GM19025 (cell line): ENCODE measurements at regions not wholly inside any gene's neighbourhood (a gene's known extent, or its start where the extent isn't known, plus 50 kb on each side); places are given as distances from the start of the nearest gene placed in this dataset.

Experiments used
- ATAC-seq: cut with Tn5 transposase; IDR thresholded peaks from one replicate; pipeline ENCODE4 v1.9.1; 2021; ENCODE audit warnings: mild to moderate bottlenecking, low read depth, moderate library complexity; ENCODE audit not compliant: unreplicated experiment

DNA sequence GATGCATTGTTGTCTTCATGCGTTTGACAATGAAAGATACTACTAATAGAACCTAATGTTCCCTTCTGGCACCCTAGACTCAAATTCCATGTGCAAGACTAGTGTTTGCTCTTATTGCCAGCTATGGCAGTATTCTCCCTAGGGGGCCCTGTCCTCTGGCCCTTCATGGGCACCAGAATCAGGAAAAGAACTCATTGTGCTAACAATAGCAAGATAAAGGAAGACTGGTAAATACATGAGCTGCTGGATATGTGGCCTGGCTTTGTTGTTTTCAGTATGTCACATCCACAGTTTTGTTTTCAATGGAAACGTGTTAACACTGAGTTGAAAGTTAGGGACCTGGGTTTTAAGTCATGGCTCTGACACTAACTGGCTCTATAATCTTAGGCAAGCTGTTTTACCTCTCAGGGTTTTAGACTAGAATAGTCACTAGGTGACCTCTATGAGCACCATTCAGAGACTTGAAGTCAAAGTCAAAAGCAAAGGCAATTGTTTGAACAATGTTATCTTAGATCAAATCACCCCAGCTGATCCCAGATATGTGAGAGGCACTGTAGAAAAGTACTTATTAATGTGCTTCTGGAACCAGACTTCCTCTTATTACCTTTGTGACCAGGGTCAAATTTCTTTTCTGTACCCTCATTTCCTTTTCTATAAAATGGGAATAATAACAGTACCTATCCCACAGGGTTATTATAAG is 253.7 kb upstream of the DIAPH2 start:
- ATAC-seq = no peak

DNA sequence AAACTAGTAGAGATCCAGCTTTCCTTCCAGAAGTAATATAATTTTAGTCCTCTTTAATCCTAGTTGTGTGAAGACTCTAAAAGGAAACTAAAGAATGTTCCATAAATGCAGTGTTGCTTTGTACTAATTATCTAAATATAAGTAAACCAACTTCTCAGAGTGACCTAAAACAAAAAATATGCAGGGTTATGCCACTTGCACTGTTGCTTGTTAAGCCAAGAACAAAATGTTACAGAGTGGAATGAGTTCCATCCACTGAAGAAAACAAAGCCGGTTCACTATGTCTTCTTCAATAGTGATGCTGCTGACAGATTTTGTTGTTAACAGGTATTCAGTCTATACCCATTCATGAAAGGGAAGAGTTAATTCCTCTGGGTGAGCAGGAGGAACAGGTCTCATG is 252.0 kb upstream of the DIAPH2 start:
- no peak for ATAC-seq

DNA sequence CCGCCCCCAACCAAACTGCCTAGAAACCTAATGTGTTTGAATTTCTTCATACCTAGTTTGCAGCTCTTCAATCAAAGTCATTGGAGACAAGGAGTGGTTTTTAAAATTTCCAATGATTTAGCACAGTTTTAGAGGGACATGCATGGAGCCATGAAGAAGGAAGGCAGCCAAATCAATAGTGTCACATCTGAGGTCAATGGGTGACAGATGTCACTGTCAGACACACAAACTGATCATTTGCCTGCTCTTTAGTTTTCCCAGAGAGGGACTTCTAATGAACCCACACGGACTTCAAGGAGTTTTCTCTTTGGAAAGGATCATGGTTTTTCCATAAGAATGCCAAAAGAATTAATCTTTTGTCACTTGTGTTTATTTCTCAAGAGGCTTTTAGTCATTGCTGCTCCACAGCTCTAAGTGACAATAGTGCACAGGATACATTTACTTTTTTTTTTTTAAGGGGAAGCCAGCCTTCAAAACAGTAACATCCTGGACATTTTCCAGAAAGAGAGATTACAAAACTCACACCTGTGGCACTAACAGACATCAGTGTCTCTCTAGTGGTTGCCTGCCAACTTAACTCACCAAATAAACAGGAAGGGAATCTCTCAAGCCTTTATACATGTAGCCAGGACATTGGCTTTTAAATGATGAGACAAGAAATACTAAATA is 251.1 kb upstream of the DIAPH2 start:
- ATAC-seq = no peak

DNA sequence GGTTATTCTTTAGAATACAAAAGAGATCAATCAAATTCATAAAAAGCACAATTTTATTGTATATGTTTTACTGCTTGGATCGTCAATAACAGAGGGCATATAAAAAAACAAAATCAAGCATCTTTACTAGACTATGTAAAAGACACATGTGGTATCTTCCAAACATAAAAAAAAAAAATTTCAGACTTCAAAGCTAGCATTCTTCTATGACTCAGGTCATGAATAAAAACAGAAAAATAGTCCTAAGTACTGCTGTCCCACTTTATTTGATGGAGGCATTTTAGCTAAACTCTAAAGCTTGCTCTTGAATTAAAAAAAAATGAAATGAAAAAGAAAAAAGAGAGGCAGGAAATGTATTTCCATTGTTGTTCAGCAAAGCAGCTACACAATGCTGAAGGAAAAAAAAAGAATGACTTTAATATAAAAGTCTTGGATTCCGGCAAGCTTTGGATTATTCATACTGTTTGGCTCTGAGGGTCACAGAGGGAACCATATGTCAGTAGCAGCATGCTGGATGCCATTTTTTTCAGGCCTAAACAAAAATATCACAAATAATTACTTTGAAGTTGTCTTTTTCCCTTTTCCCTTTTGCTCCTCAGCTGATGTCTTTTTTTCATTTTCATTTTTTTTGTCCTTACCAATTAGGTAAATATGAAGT is 249.1 kb upstream of the DIAPH2 start:
- ATAC-seq = no peak

DNA sequence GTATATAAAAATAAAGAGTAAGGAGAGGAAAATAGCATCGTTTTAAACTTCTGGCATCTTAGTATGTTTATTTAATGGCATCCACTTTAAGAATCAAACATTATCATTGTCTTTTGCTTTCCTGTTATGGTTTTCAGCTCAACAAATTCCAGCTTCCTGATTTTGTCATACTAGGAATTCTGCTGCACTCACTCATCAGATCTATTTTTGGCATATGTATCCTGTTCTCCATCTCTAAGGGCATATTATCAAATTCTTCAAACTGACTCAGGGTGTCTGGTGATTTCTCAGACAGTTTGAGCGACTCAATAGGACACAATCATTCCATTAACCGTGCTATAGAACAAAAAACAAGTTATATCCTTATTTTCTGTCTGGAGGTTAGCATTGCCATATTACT is 248.5 kb upstream of the DIAPH2 start:
- ATAC-seq = no peak

DNA sequence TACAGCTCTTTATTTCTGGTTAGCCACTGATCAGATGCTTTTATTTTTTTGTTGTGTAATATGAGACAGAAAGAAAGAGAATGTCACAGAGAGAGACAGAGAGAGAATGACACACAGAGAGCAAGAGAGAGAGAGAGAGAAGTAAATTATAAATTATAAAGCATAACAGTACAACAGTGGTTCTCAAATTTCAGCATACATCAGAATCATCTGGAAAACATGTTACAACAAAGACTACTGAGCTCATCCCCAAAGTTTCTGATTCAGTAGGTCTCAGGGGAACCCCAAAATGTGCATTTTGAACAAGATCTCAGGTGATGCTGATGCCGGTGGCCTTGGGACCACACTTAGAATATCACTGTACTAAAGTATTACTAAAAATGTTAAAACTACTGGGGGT is 245.8 kb upstream of the DIAPH2 start:
- ATAC-seq = no peak

DNA sequence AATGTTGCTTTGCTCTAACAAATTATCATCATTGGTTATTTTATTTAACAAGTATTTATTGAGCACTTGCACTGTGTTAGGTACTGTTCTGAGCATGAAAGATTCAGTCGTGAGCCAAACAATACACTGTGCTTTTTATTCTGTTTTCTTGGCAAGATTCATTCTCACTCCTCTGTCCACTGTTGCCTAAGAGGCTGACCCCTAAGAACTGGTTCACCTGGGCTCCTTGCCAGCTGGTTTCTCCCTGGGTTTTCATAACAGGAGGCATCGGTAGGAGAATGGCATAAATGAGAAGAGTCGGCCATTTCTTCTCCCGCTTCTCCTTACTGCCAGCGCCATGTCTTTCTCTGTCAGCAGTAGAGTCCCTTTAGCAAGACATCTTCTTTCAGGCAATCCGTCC is 243.7 kb upstream of the DIAPH2 start:
- ATAC-seq = no peak

DNA sequence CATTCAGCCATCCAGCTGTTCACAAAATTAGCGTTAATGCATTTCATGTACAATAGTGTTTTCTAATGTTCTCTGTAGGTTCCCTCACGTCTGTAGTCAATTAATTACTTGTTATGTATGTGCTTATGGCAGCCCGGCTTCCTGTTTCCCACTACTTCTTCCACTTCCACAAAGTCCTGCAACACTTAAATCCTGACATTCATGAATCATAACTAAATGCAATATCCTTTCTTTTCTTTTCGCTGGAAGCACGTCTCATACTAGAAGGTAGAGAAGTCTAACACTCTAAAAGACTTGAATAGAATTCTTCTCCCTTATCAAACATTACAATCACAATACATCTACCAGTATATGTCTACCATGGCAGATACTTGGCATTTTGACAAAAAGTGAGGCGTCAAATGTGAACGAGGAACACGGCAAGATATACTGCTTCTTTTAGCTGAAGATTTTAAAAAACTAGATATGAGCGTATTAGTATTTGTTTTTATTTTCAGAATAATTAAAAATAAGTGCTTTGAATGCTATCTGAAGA is 239.0 kb upstream of the DIAPH2 start:
- ATAC-seq = no peak

DNA sequence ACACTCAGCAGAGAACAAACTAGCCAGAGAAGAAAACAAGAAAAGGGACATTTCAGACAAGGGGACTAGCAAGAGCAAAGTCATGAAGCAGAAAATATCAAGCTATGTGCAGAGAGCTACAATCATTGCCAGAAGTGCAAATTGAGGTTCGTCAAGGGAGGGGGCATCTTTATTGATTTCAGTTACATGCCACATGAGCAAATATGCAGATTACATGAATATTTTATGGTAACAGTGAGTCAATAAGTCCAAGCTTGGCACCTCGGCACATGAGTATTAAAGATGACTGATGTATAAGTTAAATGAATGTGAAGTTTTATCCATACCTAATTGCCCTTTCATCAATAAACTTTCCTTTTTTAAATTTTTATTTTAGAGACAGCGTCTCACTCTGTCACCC is 238.1 kb upstream of the DIAPH2 start:
- no peak for ATAC-seq

DNA sequence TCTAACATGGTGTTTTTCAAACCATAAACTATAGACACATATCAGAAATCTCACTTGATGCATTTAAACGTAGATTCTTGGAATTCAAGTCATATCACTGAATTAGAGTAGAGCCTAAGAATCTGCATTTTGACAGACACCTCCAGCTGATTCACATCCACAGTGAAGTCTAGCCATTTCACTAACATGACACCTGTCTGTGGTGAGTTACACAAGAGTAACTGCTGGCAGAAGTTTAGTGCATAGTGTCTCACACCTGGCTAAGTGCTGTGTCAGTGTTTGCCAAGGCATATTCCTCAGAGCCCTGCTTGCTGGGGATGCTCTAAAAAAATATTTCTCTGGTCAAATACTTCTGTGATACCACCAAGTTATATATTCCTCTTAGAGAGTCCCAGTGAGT is 237.5 kb upstream of the DIAPH2 start:
- ATAC-seq = no peak

DNA sequence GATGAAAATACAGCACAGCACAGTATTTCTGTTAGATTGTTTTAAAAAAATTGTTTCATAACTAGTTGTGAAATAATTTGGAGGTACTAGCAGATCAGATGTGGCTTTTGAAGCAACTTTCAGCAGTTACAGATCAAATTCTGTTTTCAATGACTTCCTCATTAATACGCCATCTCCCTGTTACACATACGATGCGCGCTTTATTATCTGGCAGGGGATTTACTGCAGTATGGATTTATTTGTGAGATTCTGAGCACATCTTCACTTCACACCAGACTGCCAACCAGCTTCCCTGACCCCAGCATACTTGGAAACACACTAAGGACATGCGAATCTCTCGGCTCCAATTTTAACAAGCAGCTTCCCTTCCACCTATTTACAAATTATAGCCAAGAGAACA is 235.5 kb upstream of the DIAPH2 start:
- ATAC-seq = no peak

DNA sequence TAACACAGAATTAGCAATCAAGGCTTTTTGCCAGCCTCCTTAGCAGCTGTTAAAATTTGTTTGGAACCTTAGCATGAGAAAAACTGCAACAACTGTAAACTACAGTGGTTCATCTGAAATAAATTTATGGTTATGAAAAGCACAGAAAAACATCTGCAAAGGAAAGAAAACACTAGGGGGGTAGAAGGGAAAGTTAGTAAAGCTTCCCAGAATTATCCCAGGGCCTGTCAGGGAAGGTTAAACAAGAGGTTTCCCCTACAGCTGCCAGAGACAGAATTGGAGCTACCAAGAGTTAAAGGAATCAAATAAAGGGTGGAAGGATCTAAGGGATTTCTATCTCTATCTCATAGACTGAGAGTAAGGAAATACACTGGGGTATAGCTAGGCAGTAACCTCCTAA is 234.7 kb upstream of the DIAPH2 start:
- ATAC-seq = no peak

DNA sequence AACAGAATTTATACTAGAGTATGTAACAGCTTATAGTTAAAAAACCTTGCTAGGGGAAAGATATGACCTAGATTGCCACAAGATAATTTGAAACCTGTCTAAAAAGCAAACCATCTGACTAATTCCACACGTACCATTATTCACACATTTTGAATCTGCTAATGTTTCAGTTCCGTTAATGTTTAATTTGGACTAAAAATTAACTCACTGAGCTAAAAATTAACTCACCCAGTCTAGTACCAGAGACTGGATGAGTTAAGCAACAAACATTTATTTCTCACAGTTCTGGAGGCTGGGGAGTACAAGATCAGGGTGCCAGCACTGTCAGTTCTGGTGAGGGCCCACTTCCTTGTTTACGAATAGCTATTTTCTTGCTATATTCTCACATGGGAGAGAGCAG is 231.5 kb upstream of the DIAPH2 start:
- ATAC-seq = peak; percentile 77

DNA sequence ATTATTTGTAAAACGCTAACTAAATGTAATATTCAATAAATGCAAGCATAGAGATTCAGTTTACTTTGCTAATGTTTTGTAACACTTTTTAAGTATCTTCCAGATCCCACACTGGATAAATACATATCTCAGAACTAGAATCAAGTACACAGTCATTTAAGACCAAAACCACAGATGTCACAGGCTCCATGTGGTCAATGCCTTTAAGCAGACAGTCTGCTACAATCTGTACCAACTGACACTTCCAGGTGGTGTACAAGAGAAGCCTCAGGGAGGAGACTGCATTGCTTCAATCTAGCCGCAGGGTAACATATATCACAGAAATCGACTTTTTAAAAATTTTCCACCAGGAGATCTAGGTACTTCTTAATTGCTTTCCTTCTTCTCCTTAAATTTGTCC is 229.6 kb upstream of the DIAPH2 start:
- no peak for ATAC-seq

DNA sequence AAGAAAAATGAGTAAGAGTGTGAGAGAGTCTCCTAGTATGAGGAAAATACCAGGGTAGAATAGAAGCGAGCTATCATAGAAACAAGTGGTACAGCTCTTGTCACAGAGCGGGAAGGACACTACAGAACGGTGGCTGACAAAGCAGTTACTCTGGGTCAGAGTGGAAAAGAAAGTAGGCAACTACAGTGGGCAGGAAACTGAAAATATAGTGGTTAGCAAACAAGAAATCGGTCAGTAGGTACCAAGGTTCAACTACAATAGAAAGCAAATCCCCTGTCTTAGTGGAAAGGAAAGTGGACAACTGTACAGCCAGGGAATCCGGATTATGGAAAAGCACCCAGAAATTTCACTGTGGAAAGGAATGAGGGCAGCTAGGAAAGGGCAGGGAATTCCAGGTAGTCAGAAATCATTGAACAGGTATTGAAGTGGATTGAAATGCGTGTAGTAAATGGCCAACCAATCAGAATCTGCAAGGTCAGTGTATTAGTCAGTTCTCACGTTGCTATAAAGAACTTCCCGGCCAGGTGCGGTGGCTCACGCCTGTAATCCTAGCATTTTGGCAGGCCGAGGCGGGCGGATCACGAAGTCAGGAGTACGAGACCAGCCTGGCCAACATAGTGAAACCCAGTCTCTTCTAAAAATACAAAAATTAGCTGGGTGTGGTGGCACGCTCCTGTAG is 219.6 kb upstream of the DIAPH2 start:
- ATAC-seq = no peak

DNA sequence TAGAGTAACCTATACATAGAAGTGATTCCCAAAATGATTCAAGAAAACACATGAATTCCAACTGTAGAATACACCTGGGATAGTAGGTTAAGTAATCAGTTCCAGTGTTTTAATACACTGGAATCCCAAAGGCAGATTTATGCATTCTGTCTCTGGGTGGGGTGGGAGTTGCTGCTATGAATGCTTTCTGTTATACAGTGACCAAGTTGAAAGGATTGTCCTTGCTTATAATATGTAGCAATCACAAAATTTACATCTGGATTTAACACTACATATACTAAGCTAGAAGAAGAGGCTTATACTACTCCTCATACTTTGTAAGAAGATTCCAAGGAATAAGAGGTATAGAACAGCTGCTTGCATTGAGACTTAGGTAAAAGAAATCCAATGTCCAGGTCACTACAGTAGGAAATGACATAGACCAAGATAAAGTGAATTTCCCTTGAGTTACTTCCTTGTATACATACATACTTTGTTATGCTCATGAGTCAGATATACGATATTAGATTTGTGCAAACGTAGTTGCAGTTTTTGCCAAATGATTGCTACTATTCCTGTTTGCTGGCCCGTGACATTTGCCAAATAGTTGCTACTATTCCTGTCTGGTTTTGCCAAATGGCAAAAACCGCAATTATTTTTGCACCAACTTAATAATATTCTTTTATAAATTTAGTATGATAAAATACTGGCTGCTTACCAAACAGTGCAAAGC is 210.5 kb upstream of the DIAPH2 start:
- ATAC-seq = no peak

DNA sequence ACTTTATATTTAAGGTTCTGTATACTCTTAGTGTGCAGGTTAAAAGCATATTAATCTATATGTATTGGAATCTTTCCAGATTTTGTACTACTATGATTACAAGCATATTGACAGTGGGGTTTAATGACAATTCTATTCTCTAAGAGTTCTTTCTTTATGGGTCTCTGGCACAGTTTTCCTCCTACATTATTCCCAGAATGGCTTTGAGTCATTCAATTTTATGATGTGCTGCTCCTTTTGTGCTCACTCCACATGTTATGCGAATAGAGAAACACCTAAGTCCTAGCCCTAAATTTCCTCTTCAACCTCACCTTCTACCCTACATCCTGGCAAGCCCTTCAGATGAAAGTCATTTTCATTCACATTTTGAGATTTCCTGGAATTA is 209.9 kb upstream of the DIAPH2 start:
- ATAC-seq = no peak

DNA sequence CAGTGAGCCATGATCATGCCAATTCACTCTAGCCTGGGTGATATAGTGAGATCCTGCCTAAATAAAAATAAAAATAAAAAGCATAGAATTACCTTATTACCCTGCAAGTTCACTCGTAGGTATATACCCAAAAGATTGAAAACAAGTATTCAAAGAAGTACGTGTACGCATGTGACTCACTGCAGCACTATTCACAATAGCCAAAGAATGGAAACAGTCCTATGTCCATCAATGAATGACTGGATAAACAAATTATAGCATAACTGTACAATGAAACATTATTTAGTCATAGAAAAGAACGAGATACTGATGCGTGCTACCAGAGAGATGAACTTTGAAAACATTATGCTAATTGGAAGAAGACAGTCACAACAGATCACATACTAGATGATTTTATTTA is 204.6 kb upstream of the DIAPH2 start:
- ATAC-seq = no peak

DNA sequence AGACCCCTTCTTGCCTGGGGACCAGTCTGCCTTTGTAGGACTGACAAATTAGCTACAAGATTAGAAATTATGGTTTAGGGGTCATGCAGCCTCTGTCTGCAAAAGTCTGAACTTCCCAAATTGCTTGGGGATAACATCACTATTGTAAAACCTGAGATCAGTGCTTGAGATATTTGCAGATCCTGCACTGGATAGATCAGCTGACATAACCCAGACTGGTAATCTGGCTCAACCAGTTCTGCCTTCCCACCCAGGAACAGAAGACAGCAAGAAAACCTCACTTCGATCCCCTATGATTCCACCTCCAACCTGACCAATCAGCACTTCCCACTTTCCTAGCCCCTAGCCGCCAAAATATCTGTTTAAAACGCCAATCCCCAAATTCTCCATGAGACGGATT is 202.8 kb upstream of the DIAPH2 start:
- no peak for ATAC-seq

DNA sequence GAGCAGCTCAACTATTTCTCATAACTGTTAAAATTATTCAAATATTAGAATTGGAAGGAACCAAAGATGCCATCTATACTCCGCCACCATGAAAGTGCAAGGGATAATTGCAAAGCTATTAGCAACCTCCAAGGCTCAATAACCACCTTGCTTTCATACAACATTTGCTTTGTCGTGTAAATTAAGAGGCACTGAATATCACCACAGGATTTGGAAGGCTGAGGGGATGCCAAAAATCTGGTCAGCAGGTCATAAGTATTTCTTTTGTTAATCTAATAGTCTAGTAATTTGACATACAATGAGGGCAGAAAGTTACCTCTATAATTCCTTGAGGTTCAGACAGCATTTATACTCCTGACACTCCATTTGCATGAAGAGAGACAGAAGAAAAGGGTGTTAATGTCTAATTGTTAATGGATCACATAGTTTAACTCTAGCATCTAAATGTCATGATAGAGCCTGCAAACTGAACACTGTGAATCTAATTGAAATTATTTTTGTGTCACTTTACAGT is 200.9 kb upstream of the DIAPH2 start:
- ATAC-seq = no peak
